C4-2B (cell line): ENCODE measurements at regions not wholly inside any gene's neighbourhood (a gene's known extent, or its start where the extent isn't known, plus 50 kb on each side); places are given as distances from the start of the nearest gene placed in this dataset.

ENCODE experiments used
- ZFX ChIP-seq: fragments of 450-650 bp; IDR thresholded peaks from 2 replicates; pipeline ENCODE4 v1.6.1; 2017
- TF ChIP-seq, protein P1 (sequence below): fragments of 450-650 bp; conservative IDR thresholded peaks from 2 replicates; pipeline ENCODE4 v1.5.1; 2017; ENCODE audit warnings: mild to moderate bottlenecking

GRCh38 chr14:89096946-89097345 lies 272.5 kb downstream of the TTC8 start:
- TF ChIP-seq ZFX, result no peak
- TF ChIP-seq, protein P1, sequence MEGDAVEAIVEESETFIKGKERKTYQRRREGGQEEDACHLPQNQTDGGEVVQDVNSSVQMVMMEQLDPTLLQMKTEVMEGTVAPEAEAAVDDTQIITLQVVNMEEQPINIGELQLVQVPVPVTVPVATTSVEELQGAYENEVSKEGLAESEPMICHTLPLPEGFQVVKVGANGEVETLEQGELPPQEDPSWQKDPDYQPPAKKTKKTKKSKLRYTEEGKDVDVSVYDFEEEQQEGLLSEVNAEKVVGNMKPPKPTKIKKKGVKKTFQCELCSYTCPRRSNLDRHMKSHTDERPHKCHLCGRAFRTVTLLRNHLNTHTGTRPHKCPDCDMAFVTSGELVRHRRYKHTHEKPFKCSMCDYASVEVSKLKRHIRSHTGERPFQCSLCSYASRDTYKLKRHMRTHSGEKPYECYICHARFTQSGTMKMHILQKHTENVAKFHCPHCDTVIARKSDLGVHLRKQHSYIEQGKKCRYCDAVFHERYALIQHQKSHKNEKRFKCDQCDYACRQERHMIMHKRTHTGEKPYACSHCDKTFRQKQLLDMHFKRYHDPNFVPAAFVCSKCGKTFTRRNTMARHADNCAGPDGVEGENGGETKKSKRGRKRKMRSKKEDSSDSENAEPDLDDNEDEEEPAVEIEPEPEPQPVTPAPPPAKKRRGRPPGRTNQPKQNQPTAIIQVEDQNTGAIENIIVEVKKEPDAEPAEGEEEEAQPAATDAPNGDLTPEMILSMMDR, result no peak
